OCI-LY1 (cell line): ENCODE measurements at regions not wholly inside any gene's neighbourhood (a gene's known extent, or its start where the extent isn't known, plus 50 kb on each side); places are given as distances from the start of the nearest gene placed in this dataset.

ENCODE experiments used
- EZH2 ChIP-seq: fragments of 200-600 bp; sonication (generic), shearing (Covaris generic); IDR thresholded peaks from 2 replicates; pipeline ENCODE4 v1.8.0; 2017; ENCODE audit warnings: borderline replicate concordance, mixed run types, mild to moderate bottlenecking, antibody characterized with exemption, low read length, moderate library complexity, mixed read lengths
- TF ChIP-seq, protein P1 (sequence below): fragments of 200-600 bp; sonication (generic), shearing (Covaris generic); IDR thresholded peaks from 2 replicates; pipeline ENCODE4 v1.5.1; 2017; ENCODE audit warnings: mild to moderate bottlenecking, antibody characterized with exemption, low read length, moderate library complexity, mixed read lengths

DNA sequence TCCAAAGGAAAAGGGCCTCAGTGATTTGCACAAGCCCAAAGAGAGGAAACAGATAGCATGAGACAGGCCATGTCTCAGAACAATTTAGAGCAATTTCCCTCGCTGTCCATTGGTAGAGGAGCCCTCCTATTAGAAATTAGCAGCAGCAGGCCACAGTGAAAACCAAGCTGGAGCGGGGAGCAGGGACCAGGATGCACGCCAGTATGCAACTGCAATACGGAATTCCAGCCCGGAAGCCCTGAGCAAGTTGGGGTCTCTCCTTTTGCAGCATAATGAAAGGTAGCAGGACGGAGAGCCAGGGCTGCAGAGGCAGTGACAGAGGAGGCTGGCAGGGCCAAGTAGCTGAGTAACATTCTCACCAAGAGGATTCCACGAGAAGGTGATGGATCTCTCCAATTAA lies 84.9 kb upstream of the CLMN start:
- TF ChIP-seq, protein P1, sequence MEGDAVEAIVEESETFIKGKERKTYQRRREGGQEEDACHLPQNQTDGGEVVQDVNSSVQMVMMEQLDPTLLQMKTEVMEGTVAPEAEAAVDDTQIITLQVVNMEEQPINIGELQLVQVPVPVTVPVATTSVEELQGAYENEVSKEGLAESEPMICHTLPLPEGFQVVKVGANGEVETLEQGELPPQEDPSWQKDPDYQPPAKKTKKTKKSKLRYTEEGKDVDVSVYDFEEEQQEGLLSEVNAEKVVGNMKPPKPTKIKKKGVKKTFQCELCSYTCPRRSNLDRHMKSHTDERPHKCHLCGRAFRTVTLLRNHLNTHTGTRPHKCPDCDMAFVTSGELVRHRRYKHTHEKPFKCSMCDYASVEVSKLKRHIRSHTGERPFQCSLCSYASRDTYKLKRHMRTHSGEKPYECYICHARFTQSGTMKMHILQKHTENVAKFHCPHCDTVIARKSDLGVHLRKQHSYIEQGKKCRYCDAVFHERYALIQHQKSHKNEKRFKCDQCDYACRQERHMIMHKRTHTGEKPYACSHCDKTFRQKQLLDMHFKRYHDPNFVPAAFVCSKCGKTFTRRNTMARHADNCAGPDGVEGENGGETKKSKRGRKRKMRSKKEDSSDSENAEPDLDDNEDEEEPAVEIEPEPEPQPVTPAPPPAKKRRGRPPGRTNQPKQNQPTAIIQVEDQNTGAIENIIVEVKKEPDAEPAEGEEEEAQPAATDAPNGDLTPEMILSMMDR, result no peak
- no peak for TF ChIP-seq EZH2
